HG03354 (cell line): ENCODE measurements at regions not wholly inside any gene's neighbourhood (a gene's known extent, or its start where the extent isn't known, plus 50 kb on each side); places are given as distances from the start of the nearest gene placed in this dataset.

Experiments
- ATAC-seq: cut with Tn5 transposase; IDR thresholded peaks from one replicate; pipeline ENCODE4 v1.9.1; 2021; ENCODE audit warnings: mild to moderate bottlenecking; ENCODE audit not compliant: unreplicated experiment, poor library complexity, severe bottlenecking

DNA sequence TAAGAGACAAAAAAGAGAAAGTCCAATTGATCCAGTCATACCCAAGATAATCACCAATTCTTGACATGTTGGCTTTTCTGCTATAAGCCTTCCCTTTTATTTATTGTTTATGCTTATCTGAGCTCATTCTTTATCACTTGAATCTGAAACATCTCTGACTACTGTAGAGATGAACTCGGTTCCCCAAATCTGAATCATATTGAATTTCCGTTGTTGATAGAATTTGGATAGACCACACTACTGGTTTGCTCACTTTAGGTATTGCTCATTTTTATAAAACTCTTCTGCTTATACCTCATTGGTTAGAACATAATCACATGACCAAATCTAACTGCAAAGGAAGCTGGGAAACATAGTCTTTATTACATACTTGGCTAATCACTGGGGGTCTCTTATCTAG, 236.9 kb downstream of the TRIB2 start:
- ATAC-seq: no peak

- no peak for ATAC-seq
Observed at GRCh38 chr2:12955864-12956263, 239.1 kb downstream of the TRIB2 start.

DNA sequence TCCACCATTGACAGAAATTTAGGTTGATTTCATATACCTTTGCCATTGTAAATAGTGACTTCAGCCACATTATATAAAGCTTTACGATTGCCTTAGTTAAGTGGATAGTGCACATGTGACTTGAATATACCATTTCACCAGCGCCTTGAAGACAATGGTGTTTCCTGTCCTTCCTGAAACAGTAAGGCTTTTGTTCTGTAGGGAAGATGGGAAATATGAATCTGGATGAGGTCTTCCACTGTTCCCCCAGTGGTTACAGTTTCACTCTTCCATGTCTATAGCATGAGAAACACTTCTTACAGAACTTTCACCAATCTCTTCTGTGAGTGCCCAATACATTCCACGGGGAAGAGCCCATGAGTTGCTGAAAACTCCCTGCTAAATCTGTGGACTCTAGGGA, 240.5 kb downstream of the TRIB2 start:
- ATAC-seq: no peak

DNA sequence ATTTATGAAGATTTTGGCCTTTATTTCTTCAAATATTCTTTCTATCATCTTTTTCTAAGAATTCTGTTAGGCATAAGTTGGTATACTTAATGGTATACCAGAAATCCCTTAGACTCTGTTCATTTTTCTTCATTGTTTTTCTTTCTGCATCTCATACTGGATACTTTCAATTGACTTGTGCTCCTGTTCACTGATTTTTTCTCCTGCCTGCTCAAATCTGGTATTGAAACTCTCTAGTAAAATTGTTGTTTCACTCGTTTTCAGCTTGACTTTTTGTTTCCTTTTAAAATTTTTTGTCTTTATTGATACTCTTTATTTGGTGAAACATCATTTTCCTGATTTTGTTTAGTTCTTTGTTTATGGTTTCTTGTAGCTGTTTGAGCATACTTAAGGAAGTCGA, 243.2 kb downstream of the TRIB2 start:
- no peak for ATAC-seq

GRCh38 chr2:12960671-12961070, 243.9 kb downstream of the TRIB2 start:
- no peak for ATAC-seq

DNA sequence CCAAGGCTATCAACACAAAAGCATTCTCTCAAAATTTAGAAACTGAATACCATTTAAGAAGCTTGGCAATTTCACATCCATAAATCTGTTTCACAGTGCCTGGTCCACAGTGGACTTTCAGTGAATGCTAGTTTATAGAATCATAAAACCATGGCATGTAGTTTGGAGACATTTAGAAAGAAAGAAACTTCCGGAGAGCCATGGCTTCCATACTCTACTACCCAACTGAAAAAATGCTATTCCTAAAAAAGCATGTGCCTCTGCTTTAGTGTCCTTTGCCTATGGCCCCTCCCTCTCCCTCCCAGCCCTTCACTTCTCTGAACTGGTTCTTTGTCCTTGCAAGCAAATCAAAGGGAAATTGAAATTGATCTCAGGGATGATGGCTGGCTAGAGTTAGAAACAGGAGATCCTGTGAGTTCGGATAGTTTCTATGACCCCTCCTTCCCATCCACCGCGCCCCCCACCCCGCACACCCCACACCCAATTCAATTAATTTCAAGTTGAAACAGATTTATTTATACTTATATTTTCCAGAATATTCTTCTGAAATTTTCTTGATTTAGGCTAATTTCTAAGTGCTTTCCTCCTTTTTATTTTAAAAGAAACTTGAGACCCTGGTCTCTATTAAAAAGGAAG, 248.3 kb downstream of the TRIB2 start:
- no peak for ATAC-seq

- ATAC-seq: no peak
Observed at GRCh38 chr2:12965540-12966269, 249.0 kb downstream of the TRIB2 start.

DNA sequence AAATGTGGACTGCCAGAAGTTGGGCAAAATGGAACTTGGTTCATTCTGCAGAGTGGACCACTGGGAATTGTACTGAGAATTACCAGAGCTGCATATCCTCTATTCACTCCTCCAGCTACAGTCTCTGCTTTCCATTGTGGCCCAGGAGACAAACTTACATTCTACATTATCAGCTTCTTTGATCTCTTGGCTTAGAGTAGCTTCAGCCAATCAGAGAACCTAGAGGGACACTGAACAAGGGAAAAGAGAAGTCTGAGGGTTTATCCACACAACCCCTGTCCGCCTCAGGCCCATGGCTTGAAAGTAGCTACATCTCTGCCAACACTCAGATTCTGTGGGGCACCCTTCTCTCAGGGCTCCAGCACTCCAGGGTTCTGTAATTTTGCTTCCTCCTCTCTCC, 251.1 kb downstream of the TRIB2 start:
- no peak for ATAC-seq

- no peak for ATAC-seq
Observed at GRCh38 chr2:12968399-12968798, 251.7 kb downstream of the TRIB2 start.

- no peak for ATAC-seq
Observed at GRCh38 chr2:12970861-12971260, 254.1 kb downstream of the TRIB2 start.

DNA sequence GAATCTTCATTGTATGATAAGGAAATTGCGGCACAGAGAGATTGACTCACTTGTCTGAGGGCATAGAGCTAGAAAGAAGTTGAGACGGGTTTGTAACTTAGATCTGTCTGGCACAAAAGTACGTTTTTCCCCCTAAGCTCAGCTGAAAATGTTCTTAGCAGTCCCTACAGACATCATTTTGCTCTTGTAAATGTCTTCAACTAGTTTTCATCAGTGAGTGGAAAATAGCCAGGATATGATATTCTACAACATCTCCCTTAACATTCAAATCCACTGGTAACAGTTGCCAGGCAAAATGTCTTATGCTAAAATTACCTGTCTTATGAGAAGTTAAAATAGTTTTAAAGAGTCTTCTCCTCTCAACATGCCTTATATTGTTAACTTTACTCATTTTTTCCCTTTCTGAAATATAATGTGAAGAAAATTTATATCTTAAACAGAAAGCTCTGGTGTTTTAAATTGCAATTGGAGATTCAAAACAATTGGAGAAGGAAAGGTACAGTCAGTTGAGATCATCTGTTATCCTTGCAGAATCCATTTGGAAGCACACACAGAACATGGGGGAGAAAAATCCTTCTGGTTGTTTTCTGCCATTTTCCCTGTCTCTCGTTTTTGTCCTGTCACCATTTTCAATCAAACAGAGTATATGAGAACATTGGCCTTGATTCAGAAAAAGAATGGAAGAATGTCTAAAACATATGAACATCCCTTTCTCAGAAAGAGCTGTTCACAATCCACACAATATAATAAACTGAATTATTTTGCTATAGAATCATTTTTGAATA, 255.0 kb downstream of the TRIB2 start:
- ATAC-seq: no peak

GRCh38 chr2:12978066-12978835, 261.5 kb downstream of the TRIB2 start:
- ATAC-seq: no peak

GRCh38 chr2:12979066-12979465, 262.3 kb downstream of the TRIB2 start:
- ATAC-seq: no peak

- no peak for ATAC-seq
Observed at GRCh38 chr2:12980817-12981216, 264.1 kb downstream of the TRIB2 start.

DNA sequence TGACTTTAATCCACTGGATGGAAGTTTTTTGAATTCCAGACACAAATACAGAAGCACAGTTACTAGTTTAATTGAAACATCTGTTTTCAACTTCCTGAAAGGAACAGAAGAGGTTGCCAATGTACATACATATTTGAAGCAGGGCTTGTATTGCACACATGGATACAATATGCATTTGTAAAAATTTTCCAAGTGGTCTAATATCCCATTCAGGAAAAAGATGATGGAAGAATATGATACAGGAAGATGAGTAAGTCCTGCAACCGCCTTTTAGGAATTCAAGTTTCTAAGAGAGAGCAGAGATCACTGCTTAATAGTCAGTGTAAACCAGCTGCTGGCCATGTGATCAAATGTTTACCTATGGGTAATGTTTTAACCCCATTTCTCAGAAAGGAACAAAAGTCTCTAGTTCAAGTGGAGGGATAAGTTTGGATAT, 265.4 kb downstream of the TRIB2 start:
- no peak for ATAC-seq

DNA sequence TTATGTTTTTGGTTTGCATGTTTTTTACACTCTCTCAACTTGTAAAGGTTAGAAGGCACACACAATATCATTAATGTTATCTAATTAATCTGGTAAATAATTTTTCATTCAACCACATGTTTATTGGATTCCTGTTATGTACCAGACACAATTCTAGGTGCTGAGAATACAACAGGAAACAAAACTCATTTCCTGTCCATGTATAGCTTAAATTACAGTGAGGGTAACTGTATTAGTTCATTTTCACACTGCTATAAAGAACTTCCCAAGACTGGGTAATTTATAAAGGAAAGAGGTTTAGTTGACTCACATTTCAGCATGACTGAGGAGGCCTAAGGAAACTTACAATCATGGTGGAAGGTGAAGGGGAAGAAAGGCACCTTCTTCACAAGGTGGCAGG, 270.5 kb downstream of the TRIB2 start:
- no peak for ATAC-seq

DNA sequence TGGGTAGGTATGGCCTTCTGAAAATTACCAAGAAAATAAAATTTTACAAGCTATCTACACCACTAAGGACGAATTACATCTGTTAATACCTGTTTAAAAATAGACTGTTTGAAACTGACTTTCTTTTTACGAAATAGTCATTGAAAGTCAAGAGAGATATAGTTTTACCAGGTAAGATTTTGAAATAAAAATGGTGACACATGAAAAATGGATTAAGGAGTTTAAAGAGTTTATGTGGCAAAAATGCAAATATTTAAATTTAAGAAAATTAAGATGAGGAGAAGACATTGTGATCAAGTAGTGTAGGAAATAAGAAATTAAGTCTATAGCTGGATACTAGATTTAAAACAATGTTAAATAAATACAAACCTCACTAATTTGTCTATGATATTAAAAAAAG, 271.5 kb downstream of the TRIB2 start:
- ATAC-seq: no peak

DNA sequence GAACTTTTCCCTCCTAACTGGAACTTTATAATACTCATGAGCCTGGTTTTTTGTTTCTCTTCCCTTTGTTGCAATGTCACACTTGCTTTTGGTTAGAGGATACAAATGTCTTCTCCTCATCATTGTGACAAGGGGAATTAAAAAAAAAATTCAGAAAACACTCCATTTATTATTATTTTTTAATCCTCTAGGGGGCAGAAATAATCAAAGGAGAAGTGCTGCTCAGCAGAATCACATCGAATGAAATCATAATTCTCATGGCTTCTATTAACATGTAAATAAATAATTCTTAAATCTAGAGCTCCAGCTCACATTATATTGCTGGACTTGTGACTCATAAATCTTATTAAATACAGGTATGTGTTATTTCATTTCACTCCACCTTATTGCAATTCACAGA, 273.8 kb downstream of the TRIB2 start:
- no peak for ATAC-seq

DNA sequence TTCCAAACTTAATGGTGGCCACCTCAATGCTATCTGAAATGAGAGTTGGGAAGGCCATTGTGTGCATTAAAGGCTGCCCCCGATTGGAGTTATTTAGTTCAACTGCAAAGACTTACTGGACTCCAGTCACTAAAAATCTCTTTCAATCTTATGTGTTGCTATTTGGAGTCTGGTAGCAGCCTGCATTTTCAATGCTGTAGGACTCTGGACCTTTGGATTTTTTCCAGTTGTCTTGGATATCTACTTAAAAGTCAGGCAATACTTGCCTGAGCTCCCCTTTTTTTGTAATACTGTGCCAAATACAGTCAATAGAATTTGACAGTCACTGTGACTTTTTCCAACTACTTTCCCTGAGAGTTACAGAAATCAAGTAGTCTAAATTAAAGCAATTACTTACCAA, 281.9 kb downstream of the TRIB2 start:
- no peak for ATAC-seq

GRCh38 chr2:13000664-13001363, 284.1 kb downstream of the TRIB2 start:
- no peak for ATAC-seq
